WTC11 (cell line): ENCODE measurements at regions not wholly inside any gene's neighbourhood (a gene's known extent, or its start where the extent isn't known, plus 50 kb on each side); places are given as distances from the start of the nearest gene placed in this dataset.

Source experiments
- ATF1 ChIP-seq: sonication (generic); formaldehyde crosslinking; IDR thresholded peaks from 2 replicates; pipeline ENCODE4 v1.8.1; 2023; ENCODE audit warnings: mild to moderate bottlenecking, moderate library complexity, missing genetic modification reagents
- CREB1 ChIP-seq: sonication (generic); formaldehyde crosslinking; IDR thresholded peaks from 2 replicates; pipeline ENCODE4 v1.8.0; 2023; ENCODE audit warnings: mild to moderate bottlenecking, missing genetic modification reagents
- FOXJ3 ChIP-seq: sonication (generic); formaldehyde crosslinking; IDR thresholded peaks from 2 replicates; pipeline ENCODE4 v1.9.0; 2021; ENCODE audit warnings: missing genetic modification reagents, mild to moderate bottlenecking, borderline replicate concordance
- GABPB1 ChIP-seq: sonication (generic); formaldehyde crosslinking; IDR thresholded peaks from 2 replicates; pipeline ENCODE4 v1.8.1; 2023; ENCODE audit warnings: mild to moderate bottlenecking, missing genetic modification reagents
- NR3C1 ChIP-seq: sonication (generic); formaldehyde crosslinking; conservative IDR thresholded peaks from 2 replicates; pipeline ENCODE4 v1.8.1; 2023; ENCODE audit warnings: low read depth, mild to moderate bottlenecking, missing genetic modification reagents
- TEAD1 ChIP-seq: sonication (generic); formaldehyde crosslinking; IDR thresholded peaks from 2 replicates; pipeline ENCODE4 v1.8.0; 2022; ENCODE audit warnings: mild to moderate bottlenecking, missing genetic modification reagents
- ZBTB21 ChIP-seq: sonication (generic); formaldehyde crosslinking; IDR thresholded peaks from 2 replicates; pipeline ENCODE4 v1.8.1; 2023; ENCODE audit warnings: mild to moderate bottlenecking, missing genetic modification reagents, borderline replicate concordance
- ZNF232 ChIP-seq: sonication (generic); formaldehyde crosslinking; IDR thresholded peaks from 2 replicates; pipeline ENCODE4 v1.8.0; 2022; ENCODE audit warnings: mild to moderate bottlenecking, missing genetic modification reagents
- ZNF263 ChIP-seq: sonication (generic); formaldehyde crosslinking; IDR thresholded peaks from 2 replicates; pipeline ENCODE4 v1.8.1; 2022; ENCODE audit warnings: low read depth, mild to moderate bottlenecking, moderate library complexity, missing genetic modification reagents
- TF ChIP-seq, protein P1 (sequence below): fragments of 200-600 bp; IDR thresholded peaks from 2 replicates; pipeline ENCODE4 v1.8.0; 2022; ENCODE audit warnings: antibody characterized with exemption
- TF ChIP-seq, protein P2 (sequence below): sonication (generic); formaldehyde crosslinking; IDR thresholded peaks from 2 replicates; pipeline ENCODE4 v1.8.0; 2022; ENCODE audit warnings: mild to moderate bottlenecking, missing genetic modification reagents
- TF ChIP-seq, protein P3 (sequence below): sonication (generic); formaldehyde crosslinking; conservative IDR thresholded peaks from 2 replicates; pipeline ENCODE4 v1.8.1; 2022; ENCODE audit warnings: mild to moderate bottlenecking, missing genetic modification reagents
- TF ChIP-seq, protein P4 (sequence below): sonication (generic); formaldehyde crosslinking; IDR thresholded peaks from 2 replicates; pipeline ENCODE4 v1.8.1; 2023; ENCODE audit warnings: mild to moderate bottlenecking, missing genetic modification reagents, moderate library complexity

DNA sequence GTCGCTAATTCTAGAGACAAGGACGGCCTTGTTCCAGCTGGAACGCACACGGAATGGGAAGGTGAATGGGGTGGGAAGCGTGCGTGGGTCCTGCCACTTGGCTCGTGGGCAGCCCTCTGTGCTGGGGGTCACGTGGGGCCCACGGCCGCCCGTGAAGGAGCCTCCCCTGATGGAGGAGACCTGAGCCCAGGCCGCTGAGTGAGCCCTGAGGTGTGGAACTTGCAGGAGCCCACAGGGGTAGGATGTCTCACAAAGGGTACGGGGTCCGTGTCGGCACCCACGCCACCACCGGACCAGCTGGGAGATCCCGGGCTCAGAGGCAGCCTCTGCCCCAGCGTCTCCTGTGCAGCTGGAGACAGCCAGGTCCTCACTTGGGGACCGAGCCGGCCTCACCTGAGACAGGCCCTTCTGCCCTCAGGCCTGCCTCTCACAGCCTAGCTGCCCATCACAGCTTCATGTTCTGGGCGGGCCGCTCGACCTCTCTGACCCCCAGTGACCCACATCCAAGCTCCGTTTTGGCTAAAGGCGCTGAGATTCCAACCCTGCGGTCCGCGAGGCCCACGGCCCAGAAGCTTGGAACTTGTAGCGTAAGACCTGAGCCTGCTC is 84.8 kb downstream of the FOXL3 start:
- TF ChIP-seq GABPB1 (CRISPR knock-in tag) (no peak), ZNF232 (CRISPR knock-in tag) (no peak), ATF1 (CRISPR knock-in tag) (no peak), NR3C1 (CRISPR knock-in tag) (no peak), TEAD1 (CRISPR knock-in tag) (no peak), FOXJ3 (CRISPR knock-in tag) (no peak), ZBTB21 (CRISPR knock-in tag) (no peak), CREB1 (CRISPR knock-in tag) (no peak), ZNF263 (CRISPR knock-in tag) (no peak)
- TF ChIP-seq, protein P1, sequence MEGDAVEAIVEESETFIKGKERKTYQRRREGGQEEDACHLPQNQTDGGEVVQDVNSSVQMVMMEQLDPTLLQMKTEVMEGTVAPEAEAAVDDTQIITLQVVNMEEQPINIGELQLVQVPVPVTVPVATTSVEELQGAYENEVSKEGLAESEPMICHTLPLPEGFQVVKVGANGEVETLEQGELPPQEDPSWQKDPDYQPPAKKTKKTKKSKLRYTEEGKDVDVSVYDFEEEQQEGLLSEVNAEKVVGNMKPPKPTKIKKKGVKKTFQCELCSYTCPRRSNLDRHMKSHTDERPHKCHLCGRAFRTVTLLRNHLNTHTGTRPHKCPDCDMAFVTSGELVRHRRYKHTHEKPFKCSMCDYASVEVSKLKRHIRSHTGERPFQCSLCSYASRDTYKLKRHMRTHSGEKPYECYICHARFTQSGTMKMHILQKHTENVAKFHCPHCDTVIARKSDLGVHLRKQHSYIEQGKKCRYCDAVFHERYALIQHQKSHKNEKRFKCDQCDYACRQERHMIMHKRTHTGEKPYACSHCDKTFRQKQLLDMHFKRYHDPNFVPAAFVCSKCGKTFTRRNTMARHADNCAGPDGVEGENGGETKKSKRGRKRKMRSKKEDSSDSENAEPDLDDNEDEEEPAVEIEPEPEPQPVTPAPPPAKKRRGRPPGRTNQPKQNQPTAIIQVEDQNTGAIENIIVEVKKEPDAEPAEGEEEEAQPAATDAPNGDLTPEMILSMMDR = no peak
- TF ChIP-seq, protein P2, sequence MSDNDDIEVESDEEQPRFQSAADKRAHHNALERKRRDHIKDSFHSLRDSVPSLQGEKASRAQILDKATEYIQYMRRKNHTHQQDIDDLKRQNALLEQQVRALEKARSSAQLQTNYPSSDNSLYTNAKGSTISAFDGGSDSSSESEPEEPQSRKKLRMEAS = no peak
- TF ChIP-seq, protein P3, sequence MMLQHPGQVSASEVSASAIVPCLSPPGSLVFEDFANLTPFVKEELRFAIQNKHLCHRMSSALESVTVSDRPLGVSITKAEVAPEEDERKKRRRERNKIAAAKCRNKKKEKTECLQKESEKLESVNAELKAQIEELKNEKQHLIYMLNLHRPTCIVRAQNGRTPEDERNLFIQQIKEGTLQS (CRISPR knock-in tag) = no peak
- TF ChIP-seq, protein P4, sequence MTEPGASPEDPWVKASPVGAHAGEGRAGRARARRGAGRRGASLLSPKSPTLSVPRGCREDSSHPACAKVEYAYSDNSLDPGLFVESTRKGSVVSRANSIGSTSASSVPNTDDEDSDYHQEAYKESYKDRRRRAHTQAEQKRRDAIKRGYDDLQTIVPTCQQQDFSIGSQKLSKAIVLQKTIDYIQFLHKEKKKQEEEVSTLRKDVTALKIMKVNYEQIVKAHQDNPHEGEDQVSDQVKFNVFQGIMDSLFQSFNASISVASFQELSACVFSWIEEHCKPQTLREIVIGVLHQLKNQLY (CRISPR knock-in tag) = no peak
